ENCODE measurements at regions not wholly inside any gene's neighbourhood (a gene's known extent, or its start where the extent isn't known, plus 50 kb on each side); places are given as distances from the start of the nearest gene placed in this dataset.

DNA sequence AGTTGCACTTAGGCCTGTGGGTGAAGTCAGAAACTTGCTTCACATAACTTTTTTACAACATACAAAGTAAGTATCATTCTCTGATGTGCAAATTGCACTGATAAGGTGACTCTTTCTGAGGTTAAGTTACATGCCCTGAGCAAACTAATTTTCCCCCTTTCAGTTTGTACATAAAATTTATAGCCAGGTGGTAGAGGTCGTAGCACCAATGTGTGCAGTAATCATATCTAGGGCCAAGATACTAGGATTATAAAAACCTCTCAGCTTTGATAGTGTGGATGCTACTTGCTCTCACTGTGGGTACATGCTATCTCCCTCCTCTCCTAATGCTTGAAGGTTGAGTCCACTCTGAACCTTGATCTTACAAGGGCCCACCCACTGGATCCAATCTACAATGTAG, 130.7 kb upstream of the CPNE8 start:
- TF ChIP-seq CTCF (IDR thresholded peaks at IDR 0.05): no peak
- Histone ChIP-seq H3K4me1 (ENCODE audit: control insufficient read depth in 1 of 2, insufficient read depth in 1 of 2, low read depth in 1 of 2, low read length in 1 of 2) (no peaks in the 10 kb centered on the region), H3K27me3 (no peaks in the 10 kb centered on the region), H3K27ac (no peak overlapping the region), H3K4me3 (ENCODE audit: low read depth in 1 of 2, low read length in 1 of 2) (no peak overlapping the region), H3K9me3 (no peaks in the 10 kb centered on the region), H3K36me3 (no peaks in the 10 kb centered on the region)

DNA sequence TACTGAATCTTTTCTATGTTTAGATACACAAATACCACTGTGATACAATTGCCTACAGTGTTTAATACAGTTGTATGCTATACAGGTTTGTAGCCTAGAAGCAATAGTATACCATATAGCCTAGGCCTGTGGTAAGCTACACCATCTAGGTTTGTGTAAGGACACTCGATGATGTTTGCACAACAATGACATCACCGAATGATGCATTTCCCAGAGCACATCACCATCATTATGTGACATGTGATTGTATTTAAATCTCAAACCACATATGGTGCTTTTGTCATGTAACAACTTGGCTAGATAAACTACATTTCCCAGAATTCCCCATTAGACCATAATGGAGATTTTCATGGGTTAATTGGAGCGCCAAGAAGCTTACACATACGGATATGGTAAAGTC, 128.4 kb upstream of the CPNE8 start:
- Histone ChIP-seq H3K36me3 (no peaks in the 10 kb centered on the region), H3K9me3 (no peaks in the 10 kb centered on the region), H3K4me1 (ENCODE audit: control insufficient read depth in 1 of 2, insufficient read depth in 1 of 2, low read depth in 1 of 2, low read length in 1 of 2) (no peaks in the 10 kb centered on the region), H3K4me3 (ENCODE audit: low read depth in 1 of 2, low read length in 1 of 2) (no peak overlapping the region), H3K27me3 (no peaks in the 10 kb centered on the region), H3K27ac (no peak overlapping the region)
- TF ChIP-seq CTCF (IDR thresholded peaks at IDR 0.05): no peak

DNA sequence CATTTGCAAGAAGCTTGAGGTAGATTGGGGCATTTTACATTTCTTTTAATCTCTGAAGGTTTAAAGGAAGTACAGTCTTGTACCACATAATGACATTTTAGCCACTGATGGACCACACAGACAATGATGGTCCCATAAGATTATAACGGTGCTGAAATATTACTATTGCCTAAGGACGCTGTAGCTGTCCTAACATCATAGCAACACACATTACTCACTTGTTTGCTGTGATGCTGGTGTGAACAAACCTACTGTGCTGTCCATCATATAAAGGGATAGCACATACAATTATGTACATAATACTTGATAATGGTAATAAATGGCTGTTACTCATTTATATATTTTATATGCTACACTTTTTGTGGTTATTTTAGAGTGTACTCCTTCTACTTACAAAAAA, 127.1 kb upstream of the CPNE8 start:
- H3K9me3 ChIP-seq: no peaks in the 10 kb centered on the region
- TF ChIP-seq CTCF (IDR thresholded peaks at IDR 0.05): no peak
- H3K4me3 ChIP-seq (ENCODE audit: low read depth in 1 of 2, low read length in 1 of 2): no peak overlapping the region
- no peaks in the 10 kb centered on the region for H3K4me1 ChIP-seq (ENCODE audit: control insufficient read depth in 1 of 2, insufficient read depth in 1 of 2, low read depth in 1 of 2, low read length in 1 of 2)
- no peaks in the 10 kb centered on the region for H3K36me3 ChIP-seq
- no peaks in the 10 kb centered on the region for H3K27me3 ChIP-seq
- no peak overlapping the region for H3K27ac ChIP-seq

- no peak for TF ChIP-seq CTCF (IDR thresholded peaks at IDR 0.05)
- no peak overlapping the region for H3K4me3 ChIP-seq (ENCODE audit: low read depth in 1 of 2, low read length in 1 of 2)
Measured at GRCh38 chr12:39032034-39032433, 126.6 kb upstream of the CPNE8 start.

DNA sequence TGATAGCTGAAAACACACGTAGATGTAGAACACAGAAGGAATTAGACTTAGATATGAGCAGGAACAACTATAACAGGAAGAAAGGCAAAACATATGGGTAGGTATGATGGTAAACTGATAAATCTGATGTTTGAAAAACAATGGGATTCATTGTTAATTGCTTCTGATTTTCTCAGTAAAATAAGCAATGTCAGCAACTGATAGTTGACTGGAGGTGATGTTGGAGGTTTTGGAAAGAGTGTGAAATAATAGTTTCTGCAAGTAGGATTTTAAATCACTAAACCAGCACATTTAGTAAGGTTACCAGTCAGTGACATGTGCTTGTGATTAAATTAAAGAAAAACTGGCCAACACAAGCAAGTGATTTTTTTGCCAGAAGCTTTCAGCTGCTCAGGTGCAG, 123.0 kb upstream of the CPNE8 start:
- no peak overlapping the region for H3K4me3 ChIP-seq (ENCODE audit: low read depth in 1 of 2, low read length in 1 of 2)

More at GRCh38 chr12:39032034-39032433, 126.6 kb upstream of the CPNE8 start:
- H3K4me1 ChIP-seq (ENCODE audit: control insufficient read depth in 1 of 2, insufficient read depth in 1 of 2, low read depth in 1 of 2, low read length in 1 of 2): no peaks in the 10 kb centered on the region
- H3K27me3 ChIP-seq: no peaks in the 10 kb centered on the region
- no peaks in the 10 kb centered on the region for H3K36me3 ChIP-seq
- no peak overlapping the region for H3K27ac ChIP-seq
- no peaks in the 10 kb centered on the region for H3K9me3 ChIP-seq

More for the DNA sequence above, 123.0 kb upstream of the CPNE8 start:
- H3K36me3 ChIP-seq: no peaks in the 10 kb centered on the region
- TF ChIP-seq CTCF (IDR thresholded peaks at IDR 0.05): no peak
- H3K27ac ChIP-seq: no peak overlapping the region
- H3K9me3 ChIP-seq: no peaks in the 10 kb centered on the region
- H3K27me3 ChIP-seq: no peaks in the 10 kb centered on the region
- H3K4me1 ChIP-seq (ENCODE audit: control insufficient read depth in 1 of 2, insufficient read depth in 1 of 2, low read depth in 1 of 2, low read length in 1 of 2): no peaks in the 10 kb centered on the region
